Omental fat pad (tissue), 3 donors: ENCODE measurements at regions not wholly inside any gene's neighbourhood (a gene's known extent, or its start where the extent isn't known, plus 50 kb on each side); places are given as distances from the start of the nearest gene placed in this dataset.

Experiments used
- ATAC-seq: fragments of 150-250 bp; one replicate; pipeline ENCODE4 v1.9.1; 2016; ENCODE audit warnings: mild to moderate bottlenecking, moderate library complexity; ENCODE audit not compliant: low FRiP score
- DNase-seq: peaks from one replicate; pipeline ENCODE4 v3.0.0-alpha.2; 2019; ENCODE audit warnings: low spot score
- TF ChIP-seq, protein P1 (sequence below), 3 donors: fragments of 450-650 bp; IDR thresholded peaks; one replicate each; pipeline ENCODE4 v1.5.1; 2016 to 2017; ENCODE audit warnings: antibody characterized with exemption in 3 of 3, mild to moderate bottlenecking in 3 of 3, moderate library complexity in 2 of 3

DNA sequence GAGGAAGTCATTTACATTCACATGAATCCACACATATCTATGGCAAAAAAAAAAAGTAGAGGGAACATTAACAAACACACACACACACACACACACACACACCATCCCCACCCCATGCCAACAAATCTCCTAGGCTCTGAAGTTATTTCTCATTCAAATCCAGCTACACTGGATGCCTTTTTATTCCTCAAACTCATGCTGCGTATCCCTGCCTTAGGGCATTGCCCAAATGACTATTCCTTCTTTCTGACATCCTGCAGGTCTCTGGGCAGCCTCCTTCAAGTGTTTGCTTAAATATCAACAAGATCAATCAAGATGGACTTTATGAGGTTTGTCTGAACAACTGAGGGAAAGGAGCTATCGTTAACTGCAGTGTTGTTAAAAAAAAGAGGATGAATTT, 106.5 kb upstream of the FAM9A start:
- TF ChIP-seq, protein P1, sequence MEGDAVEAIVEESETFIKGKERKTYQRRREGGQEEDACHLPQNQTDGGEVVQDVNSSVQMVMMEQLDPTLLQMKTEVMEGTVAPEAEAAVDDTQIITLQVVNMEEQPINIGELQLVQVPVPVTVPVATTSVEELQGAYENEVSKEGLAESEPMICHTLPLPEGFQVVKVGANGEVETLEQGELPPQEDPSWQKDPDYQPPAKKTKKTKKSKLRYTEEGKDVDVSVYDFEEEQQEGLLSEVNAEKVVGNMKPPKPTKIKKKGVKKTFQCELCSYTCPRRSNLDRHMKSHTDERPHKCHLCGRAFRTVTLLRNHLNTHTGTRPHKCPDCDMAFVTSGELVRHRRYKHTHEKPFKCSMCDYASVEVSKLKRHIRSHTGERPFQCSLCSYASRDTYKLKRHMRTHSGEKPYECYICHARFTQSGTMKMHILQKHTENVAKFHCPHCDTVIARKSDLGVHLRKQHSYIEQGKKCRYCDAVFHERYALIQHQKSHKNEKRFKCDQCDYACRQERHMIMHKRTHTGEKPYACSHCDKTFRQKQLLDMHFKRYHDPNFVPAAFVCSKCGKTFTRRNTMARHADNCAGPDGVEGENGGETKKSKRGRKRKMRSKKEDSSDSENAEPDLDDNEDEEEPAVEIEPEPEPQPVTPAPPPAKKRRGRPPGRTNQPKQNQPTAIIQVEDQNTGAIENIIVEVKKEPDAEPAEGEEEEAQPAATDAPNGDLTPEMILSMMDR (IDR thresholded peaks at IDR 0.05) = no peak
- DNase-seq (no peak), ATAC-seq (no peak)

DNA sequence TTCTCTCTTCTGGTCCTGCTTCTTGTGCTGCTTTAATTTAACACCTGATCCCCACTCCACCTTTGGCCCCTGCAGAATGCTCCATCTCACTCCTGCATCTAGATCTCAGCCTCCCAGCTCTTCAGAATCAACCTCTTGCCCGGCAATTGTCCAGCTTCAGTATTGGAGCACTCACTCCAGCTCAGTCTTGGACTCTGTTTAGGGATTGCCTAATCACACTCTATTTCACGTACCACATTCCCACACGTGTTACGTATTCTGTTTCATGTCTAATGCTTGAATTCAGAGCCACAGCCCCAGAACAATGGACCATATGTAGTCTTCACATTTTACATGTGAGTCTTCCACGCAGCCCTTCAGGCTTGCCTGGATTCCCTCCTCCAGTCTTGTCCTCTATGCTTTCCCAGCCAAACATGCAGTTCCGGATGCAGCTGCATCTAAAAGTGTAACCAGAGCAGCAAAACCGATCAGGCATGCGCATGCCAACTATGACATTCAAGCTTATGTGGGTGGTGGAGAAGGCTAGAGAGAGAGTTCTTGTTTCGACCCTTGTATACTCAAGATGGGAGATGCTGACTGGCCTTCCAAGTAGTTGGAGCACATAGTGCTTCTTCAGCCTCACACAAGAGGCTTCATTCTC, 105.2 kb upstream of the FAM9A start:
- TF ChIP-seq, protein P1 (IDR thresholded peaks at IDR 0.05) = no peak
- ATAC-seq = no peak
- DNase-seq = no peak

DNA sequence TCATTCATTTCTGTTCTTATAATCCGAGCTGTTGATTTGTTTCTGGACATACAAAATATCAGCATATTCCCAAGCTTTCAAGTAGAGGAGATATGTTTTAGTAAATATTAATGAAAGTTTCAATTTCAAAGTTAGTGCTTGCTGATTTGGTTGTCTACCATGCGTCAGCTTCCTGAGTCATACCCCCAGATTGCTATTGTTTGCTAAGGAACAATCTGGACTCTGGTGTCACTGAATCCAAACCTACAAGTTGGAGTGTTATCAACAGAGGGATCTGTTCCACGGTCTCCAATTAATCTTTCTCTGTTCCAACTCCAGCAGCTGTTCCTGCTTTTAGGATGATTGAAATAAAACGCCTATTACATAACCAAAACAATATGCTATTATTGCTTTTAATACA, 96.1 kb upstream of the FAM9A start:
- no peak for DNase-seq
- TF ChIP-seq, protein P1 (IDR thresholded peaks at IDR 0.05) = no peak
- no peak for ATAC-seq

DNA sequence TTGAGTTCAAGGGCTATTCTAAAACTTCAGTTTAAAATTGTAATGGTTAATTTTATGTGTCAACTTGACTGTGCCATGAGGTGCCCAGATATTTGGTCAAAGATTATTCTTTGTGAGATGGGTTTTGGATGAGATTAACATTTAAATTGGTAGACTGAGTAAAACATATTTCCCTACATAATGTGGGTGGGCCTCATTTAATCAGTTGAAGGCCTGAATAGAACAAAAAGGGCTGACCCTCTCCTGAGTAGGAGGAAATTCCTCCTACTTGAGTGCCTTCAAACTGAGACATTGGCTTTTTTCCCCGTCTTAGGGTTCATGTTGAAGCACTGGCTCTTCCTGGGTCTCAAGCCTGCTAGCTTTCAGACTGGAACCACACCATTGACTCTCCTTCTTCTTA, 89.6 kb upstream of the FAM9A start:
- TF ChIP-seq, protein P1 (IDR thresholded peaks at IDR 0.05) = no peak
- DNase-seq (no peak), ATAC-seq (no peak)

DNA sequence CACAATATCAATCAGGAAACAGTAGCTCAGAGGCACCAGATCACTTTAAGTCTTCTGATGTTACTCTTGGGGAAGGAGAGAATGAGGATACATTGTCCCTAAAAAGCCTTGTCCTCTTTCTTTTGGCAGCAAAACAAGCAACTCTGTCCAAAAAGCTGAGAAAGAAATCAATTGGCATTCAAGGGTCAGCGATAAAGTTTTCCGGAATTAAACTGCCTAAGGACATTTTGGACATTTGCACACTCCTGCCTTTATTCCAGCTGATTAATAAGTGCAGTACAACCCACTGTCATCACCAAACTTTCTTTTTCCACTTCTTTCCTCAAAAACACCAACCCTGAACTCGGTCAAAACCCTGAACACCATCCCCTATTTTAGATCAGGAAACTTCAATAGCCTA, 85.8 kb upstream of the FAM9A start:
- no peak for ATAC-seq

DNA sequence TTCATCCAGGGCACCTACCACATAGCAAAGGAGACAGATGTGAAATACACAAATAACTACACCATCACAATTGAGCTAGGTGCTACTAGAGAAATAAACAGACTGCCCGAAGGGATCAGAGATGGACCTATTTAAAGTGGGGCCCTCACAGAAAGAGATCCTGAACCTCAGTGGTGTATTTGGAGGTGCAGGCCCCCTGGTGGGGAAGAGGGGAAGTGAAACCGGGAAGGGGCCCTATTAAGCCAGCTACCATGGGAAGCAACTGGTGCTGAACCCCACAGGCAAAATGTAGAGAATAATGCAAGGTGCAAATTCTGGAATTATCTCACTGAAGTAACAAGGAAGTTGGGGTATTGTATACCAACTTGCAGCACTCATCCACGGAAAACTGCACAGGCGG, 78.6 kb upstream of the FAM9A start:
- TF ChIP-seq, protein P1 (IDR thresholded peaks at IDR 0.05) = no peak
- DNase-seq (no peak), ATAC-seq (no peak)

More for the DNA sequence above, 85.8 kb upstream of the FAM9A start:
- DNase-seq = no peak
- TF ChIP-seq, protein P1 (IDR thresholded peaks at IDR 0.05) = no peak

DNA sequence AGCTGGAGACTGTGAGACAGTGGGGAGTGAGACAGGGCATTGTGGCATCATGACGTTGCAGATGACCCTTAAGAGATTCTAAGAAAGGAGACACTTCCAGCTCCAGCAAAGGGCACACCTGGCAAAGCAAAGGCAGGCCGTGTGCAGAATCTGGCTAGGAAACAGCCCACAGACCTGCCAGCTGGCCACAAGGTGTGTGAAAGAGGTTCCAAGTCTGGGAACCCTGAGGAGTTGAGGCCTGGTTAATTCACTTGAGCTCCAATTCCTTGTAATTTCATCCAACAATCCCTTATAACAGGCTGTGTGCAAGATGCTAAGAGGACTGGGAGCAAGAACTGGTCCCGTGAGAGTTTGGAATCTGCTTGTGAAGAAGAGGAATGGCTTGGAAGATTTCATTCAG, 72.8 kb upstream of the FAM9A start:
- no peak for DNase-seq
- TF ChIP-seq, protein P1 (IDR thresholded peaks at IDR 0.05) = no peak
- no peak for ATAC-seq
